ENCODE measurements at regions not wholly inside any gene's neighbourhood (a gene's known extent, or its start where the extent isn't known, plus 50 kb on each side); places are given as distances from the start of the nearest gene placed in this dataset.

DNA sequence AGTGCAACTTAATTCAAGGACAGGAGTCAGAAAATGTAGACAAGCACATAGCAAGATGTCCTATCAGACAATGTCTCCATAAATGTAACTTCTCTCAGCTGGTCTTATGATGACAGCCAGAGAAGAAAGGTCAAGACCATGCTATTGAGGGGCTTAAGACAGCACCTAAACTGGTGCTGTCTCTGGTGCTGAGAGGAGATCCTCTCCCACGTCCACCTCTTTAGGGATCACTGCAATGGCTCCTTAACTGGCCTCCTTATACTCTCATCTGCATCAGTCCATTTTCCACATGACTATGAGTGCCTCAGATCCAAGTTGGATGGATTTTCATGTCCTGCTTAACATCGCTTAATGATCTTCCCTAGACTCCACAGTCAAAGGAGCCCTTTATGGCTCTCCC, 210.6 kb downstream of the ARL4A start:
- H3K27me3 ChIP-seq (ENCODE audit: insufficient read depth, low read depth): no peaks in the 10 kb centered on the region
- no peaks in the 10 kb centered on the region for H3K9me2 ChIP-seq (ENCODE audit: insufficient read depth)
- no peaks in the 10 kb centered on the region for H4K20me1 ChIP-seq (ENCODE audit: insufficient read depth)
- CTCF ChIA-PET: no interaction called here
- H3K4me2 ChIP-seq: no peak overlapping the region
- DNase-seq: no peak
- BruUV-seq (replicated peaks): no TSS peak
- H3K27ac ChIP-seq: no peak overlapping the region
- POLR2A ChIA-PET (ENCODE audit: unreplicated experiment): no interaction called here
- no peaks in the 10 kb centered on the region for H3K79me2 ChIP-seq (ENCODE audit: low read depth)
- H3K4me3 ChIP-seq: no peak overlapping the region
- no peak overlapping the region for H2AFZ ChIP-seq
- H3F3A ChIP-seq (ENCODE audit: insufficient read depth, low read depth): no peaks in the 10 kb centered on the region
- no peak for TF ChIP-seq EZH2 (IDR thresholded peaks at IDR 0.05; ENCODE audit: low read depth)
- TF ChIP-seq, protein P1, sequence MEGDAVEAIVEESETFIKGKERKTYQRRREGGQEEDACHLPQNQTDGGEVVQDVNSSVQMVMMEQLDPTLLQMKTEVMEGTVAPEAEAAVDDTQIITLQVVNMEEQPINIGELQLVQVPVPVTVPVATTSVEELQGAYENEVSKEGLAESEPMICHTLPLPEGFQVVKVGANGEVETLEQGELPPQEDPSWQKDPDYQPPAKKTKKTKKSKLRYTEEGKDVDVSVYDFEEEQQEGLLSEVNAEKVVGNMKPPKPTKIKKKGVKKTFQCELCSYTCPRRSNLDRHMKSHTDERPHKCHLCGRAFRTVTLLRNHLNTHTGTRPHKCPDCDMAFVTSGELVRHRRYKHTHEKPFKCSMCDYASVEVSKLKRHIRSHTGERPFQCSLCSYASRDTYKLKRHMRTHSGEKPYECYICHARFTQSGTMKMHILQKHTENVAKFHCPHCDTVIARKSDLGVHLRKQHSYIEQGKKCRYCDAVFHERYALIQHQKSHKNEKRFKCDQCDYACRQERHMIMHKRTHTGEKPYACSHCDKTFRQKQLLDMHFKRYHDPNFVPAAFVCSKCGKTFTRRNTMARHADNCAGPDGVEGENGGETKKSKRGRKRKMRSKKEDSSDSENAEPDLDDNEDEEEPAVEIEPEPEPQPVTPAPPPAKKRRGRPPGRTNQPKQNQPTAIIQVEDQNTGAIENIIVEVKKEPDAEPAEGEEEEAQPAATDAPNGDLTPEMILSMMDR (conservative IDR thresholded peaks at IDR 0.05): no peak
- no peaks in the 10 kb centered on the region for H3K4me1 ChIP-seq (replicated peaks; ENCODE audit: insufficient read depth)
- intact Hi-C loops (cut with micrococcal nuclease; ENCODE audit: unreplicated experiment): loop anchor here (5.0 kb wide), 1 partner anchor 211 kb away; the partner anchor contains the start of gene ARL4A
- no peaks in the 10 kb centered on the region for H3K36me3 ChIP-seq (ENCODE audit: low read depth)
- no peaks in the 10 kb centered on the region for H3K9me3 ChIP-seq (ENCODE audit: insufficient read depth, low read depth)

DNA sequence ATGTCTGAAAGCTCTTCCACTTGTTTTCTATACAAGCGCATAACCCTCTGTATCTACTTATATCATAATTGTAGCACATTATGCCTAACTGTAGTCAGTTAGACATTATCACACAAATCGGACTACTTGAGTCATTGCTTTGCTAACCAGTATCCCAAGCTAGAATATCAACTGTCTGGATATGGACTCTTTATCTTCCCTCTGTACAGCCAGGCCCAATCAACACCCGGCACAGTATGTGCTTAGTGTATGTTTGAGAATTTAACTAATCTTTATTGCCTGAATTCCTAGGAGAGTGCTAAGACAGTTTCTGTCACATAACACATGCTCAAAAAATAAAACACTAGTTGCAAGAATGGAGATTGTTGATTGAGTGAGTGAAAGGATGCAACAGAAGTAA, 211.2 kb downstream of the ARL4A start:
- Histone ChIP-seq H3K9me2 (ENCODE audit: insufficient read depth) (no peaks in the 10 kb centered on the region), H3K36me3 (ENCODE audit: low read depth) (no peaks in the 10 kb centered on the region), H3F3A (ENCODE audit: insufficient read depth, low read depth) (no peaks in the 10 kb centered on the region), H3K4me3 (no peak overlapping the region), H4K20me1 (ENCODE audit: insufficient read depth) (no peaks in the 10 kb centered on the region), H3K27ac (no peak overlapping the region), H3K79me2 (ENCODE audit: low read depth) (no peaks in the 10 kb centered on the region), H2AFZ (no peak overlapping the region), H3K9me3 (ENCODE audit: insufficient read depth, low read depth) (no peaks in the 10 kb centered on the region), H3K4me2 (no peak overlapping the region), H3K4me1 (replicated peaks; ENCODE audit: insufficient read depth) (no peaks in the 10 kb centered on the region), H3K27me3 (ENCODE audit: insufficient read depth, low read depth) (no peaks in the 10 kb centered on the region)
- POLR2A ChIA-PET (ENCODE audit: unreplicated experiment): interaction anchor here (0.7 kb wide), 1 partner anchor 212 kb away, joined by 4 read pairs; no protein-coding TSS in a partner anchor
- TF ChIP-seq EZH2 (IDR thresholded peaks at IDR 0.05; ENCODE audit: low read depth): no peak
- TF ChIP-seq, protein P1 (conservative IDR thresholded peaks at IDR 0.05): no peak
- intact Hi-C loops (cut with micrococcal nuclease; ENCODE audit: unreplicated experiment): loop anchor here (5.0 kb wide), 1 partner anchor 211 kb away; the partner anchor contains the start of gene ARL4A
- CTCF ChIA-PET: no interaction called here
- DNase-seq: no peak
- no TSS peak for BruUV-seq (replicated peaks)

DNA sequence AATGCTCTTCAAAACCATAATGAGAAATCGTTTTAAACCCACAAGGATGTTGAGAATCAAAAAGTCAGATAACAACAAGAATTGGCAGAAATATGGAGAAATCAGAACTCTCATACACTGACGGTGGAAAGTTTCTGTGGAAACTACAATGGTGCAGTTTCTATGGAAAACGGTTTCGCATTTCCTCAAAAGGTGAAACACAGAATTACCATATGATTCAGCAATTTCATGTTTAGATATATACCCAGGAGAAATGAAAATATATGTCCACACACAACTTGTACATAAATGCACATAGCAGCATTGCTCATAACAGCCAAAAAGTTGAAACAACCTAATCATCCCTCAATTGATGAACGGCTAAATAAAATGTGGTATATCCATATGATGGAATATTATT, 218.2 kb downstream of the ARL4A start:
- no peak for TF ChIP-seq EZH2 (IDR thresholded peaks at IDR 0.05; ENCODE audit: low read depth)
- TF ChIP-seq, protein P1 (conservative IDR thresholded peaks at IDR 0.05): no peak
- Histone ChIP-seq H3K36me3 (ENCODE audit: low read depth) (no peaks in the 10 kb centered on the region), H4K20me1 (ENCODE audit: insufficient read depth) (no peaks in the 10 kb centered on the region), H3K4me2 (no peak overlapping the region), H3K27ac (no peak overlapping the region), H3K4me3 (no peak overlapping the region), H3K9me3 (ENCODE audit: insufficient read depth, low read depth) (no peaks in the 10 kb centered on the region), H3K27me3 (ENCODE audit: insufficient read depth, low read depth) (no peaks in the 10 kb centered on the region), H3K4me1 (replicated peaks; ENCODE audit: insufficient read depth) (no peaks in the 10 kb centered on the region), H2AFZ (no peak overlapping the region), H3F3A (ENCODE audit: insufficient read depth, low read depth) (no peaks in the 10 kb centered on the region), H3K9me2 (ENCODE audit: insufficient read depth) (no peaks in the 10 kb centered on the region), H3K79me2 (ENCODE audit: low read depth) (no peaks in the 10 kb centered on the region)
- CTCF ChIA-PET: no interaction called here
- POLR2A ChIA-PET (ENCODE audit: unreplicated experiment): no interaction called here
- intact Hi-C loops (cut with micrococcal nuclease; ENCODE audit: unreplicated experiment): no loop called here
- DNase-seq: no peak
- BruUV-seq (replicated peaks): no TSS peak

Measured in PC-9 (cell line).